ENCODE measurements at regions not wholly inside any gene's neighbourhood (a gene's known extent, or its start where the extent isn't known, plus 50 kb on each side); places are given as distances from the start of the nearest gene placed in this dataset.

DNA sequence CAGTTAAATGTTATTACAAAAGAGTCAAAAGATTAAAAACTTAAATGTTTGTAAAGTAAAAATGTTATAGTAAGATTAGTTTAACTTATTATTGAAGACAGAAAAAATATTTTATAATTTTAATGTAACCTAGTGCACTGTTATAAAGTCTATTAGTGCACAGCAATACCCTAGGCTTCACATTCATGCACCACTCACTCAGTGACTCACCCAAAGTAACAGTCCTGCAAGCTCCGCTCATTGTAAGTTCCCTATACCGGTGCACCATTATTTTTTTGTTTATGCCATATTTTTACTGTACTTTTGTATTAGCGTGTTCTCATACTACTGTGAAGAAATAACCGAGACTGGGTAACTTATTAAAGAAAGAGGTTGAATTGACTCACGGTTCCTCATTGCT, 759.7 kb upstream of the CDH7 start:
- Histone ChIP-seq H3K4me3 (ENCODE audit: low read depth, low read length) (no peak overlapping the region), H3K27ac (no peak overlapping the region), H3K27me3 (replicated peaks) (no peaks in the 10 kb centered on the region), H3K36me3 (replicated peaks) (no peaks in the 10 kb centered on the region)
- no peak for DNase-seq
- TF ChIP-seq, protein P1, sequence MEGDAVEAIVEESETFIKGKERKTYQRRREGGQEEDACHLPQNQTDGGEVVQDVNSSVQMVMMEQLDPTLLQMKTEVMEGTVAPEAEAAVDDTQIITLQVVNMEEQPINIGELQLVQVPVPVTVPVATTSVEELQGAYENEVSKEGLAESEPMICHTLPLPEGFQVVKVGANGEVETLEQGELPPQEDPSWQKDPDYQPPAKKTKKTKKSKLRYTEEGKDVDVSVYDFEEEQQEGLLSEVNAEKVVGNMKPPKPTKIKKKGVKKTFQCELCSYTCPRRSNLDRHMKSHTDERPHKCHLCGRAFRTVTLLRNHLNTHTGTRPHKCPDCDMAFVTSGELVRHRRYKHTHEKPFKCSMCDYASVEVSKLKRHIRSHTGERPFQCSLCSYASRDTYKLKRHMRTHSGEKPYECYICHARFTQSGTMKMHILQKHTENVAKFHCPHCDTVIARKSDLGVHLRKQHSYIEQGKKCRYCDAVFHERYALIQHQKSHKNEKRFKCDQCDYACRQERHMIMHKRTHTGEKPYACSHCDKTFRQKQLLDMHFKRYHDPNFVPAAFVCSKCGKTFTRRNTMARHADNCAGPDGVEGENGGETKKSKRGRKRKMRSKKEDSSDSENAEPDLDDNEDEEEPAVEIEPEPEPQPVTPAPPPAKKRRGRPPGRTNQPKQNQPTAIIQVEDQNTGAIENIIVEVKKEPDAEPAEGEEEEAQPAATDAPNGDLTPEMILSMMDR (IDR thresholded peaks at IDR 0.05; ENCODE audit: low read depth, low read length, missing control alignments): no peak
- in situ Hi-C loops (cut with HindIII; ENCODE audit: low pct_ligation_motif_present, low sequenced_read_pairs): no loop called here

DNA sequence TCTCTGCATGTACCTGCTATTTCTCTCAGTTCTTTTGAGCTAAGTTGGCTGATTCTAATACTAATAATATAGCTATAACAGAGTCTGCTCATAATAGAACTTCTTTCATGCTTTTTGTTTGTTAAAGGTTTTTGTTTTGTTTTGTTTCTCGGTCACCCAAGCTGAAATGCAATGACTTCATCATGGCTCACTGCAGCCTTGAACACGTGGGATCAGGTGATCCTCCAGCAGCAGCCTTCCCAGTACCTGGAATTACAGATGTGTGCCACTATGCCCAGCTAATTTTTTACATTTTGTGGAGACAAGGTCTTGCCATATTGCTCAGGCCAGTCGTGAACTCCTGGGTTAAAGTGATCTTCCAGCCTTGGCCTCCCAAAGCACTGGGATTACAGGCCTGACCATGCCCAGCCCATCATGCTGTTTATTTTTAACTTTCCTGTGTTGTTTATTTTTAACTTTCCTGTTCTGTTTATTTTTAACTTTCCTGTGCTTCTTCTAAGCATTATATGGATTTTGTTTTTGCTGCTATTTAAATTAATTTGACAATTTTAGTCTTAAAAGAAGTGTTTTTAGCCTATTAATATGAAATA, 763.8 kb upstream of the CDH7 start:
- Histone ChIP-seq H3K27me3 (replicated peaks) (no peaks in the 10 kb centered on the region), H3K27ac (no peak overlapping the region), H3K4me3 (ENCODE audit: low read depth, low read length) (no peak overlapping the region), H3K36me3 (replicated peaks) (no peaks in the 10 kb centered on the region)
- no peak for DNase-seq
- in situ Hi-C loops (cut with HindIII; ENCODE audit: low pct_ligation_motif_present, low sequenced_read_pairs): no loop called here
- TF ChIP-seq, protein P1 (IDR thresholded peaks at IDR 0.05; ENCODE audit: low read depth, low read length, missing control alignments): no peak

GRCh38 chr18:64983497-64984238, 767.1 kb upstream of the CDH7 start:
- Histone ChIP-seq H3K27me3 (replicated peaks) (no peaks in the 10 kb centered on the region), H3K36me3 (replicated peaks) (no peaks in the 10 kb centered on the region), H3K27ac (no peak overlapping the region), H3K4me3 (ENCODE audit: low read depth, low read length) (no peak overlapping the region)
- in situ Hi-C loops (cut with HindIII; ENCODE audit: low pct_ligation_motif_present, low sequenced_read_pairs): no loop called here
- DNase-seq: no peak
- TF ChIP-seq, protein P1 (IDR thresholded peaks at IDR 0.05; ENCODE audit: low read depth, low read length, missing control alignments): no peak

- Histone ChIP-seq H3K36me3 (replicated peaks) (no peaks in the 10 kb centered on the region), H3K27me3 (replicated peaks) (no peaks in the 10 kb centered on the region), H3K4me3 (ENCODE audit: low read depth, low read length) (no peak overlapping the region), H3K27ac (no peak overlapping the region)
- in situ Hi-C loops (cut with HindIII; ENCODE audit: low pct_ligation_motif_present, low sequenced_read_pairs): no loop called here
- TF ChIP-seq, protein P1 (IDR thresholded peaks at IDR 0.05; ENCODE audit: low read depth, low read length, missing control alignments): no peak
- DNase-seq: no peak
Measured at GRCh38 chr18:64982414-64983055, 768.3 kb upstream of the CDH7 start.

GRCh38 chr18:64981915-64982314, 768.9 kb upstream of the CDH7 start:
- TF ChIP-seq, protein P1 (IDR thresholded peaks at IDR 0.05; ENCODE audit: low read depth, low read length, missing control alignments): no peak
- in situ Hi-C loops (cut with HindIII; ENCODE audit: low pct_ligation_motif_present, low sequenced_read_pairs): no loop called here
- H3K27ac ChIP-seq: no peak overlapping the region
- H3K4me3 ChIP-seq (ENCODE audit: low read depth, low read length): no peak overlapping the region
- DNase-seq: no peak
- H3K36me3 ChIP-seq (replicated peaks): no peaks in the 10 kb centered on the region
- H3K27me3 ChIP-seq (replicated peaks): no peaks in the 10 kb centered on the region

Measured in brain microvascular endothelial cell (primary cell).